CD4-positive, alpha-beta T cell treated with Interleukin-4 for 1 hour (primary cell): ENCODE measurements at regions not wholly inside any gene's neighbourhood (a gene's known extent, or its start where the extent isn't known, plus 50 kb on each side); places are given as distances from the start of the nearest gene placed in this dataset.

ENCODE experiments used
- DNase-seq, 2 donors: peaks; one replicate each; pipeline ENCODE4 v3.0.0-alpha.2; 2020 to 2022

GRCh38 chr7:41219276-41219675 lies 483.6 kb downstream of the INHBA start:
- no peak for DNase-seq

- no peak for DNase-seq
Observed at GRCh38 chr7:41217306-41217705, 485.6 kb downstream of the INHBA start.

- DNase-seq = no peak
Observed at GRCh38 chr7:41207141-41207540, 495.7 kb downstream of the INHBA start.

GRCh38 chr7:41206267-41206666 lies 496.6 kb downstream of the INHBA start:
- no peak for DNase-seq

- no peak for DNase-seq
Observed at GRCh38 chr7:41205600-41205999, 497.3 kb downstream of the INHBA start.

GRCh38 chr7:41203542-41203941 lies 499.3 kb downstream of the INHBA start:
- DNase-seq = no peak

- no peak for DNase-seq
Observed at GRCh38 chr7:41201021-41201420, 501.9 kb downstream of the INHBA start.

- no peak for DNase-seq
Observed at GRCh38 chr7:41199136-41199535, 503.8 kb downstream of the INHBA start.

- no peak for DNase-seq
Observed at GRCh38 chr7:41198502-41198901, 504.4 kb downstream of the INHBA start.

GRCh38 chr7:41197769-41198168 lies 505.1 kb downstream of the INHBA start:
- no peak for DNase-seq

GRCh38 chr7:41193738-41194282 lies 509.1 kb downstream of the INHBA start:
- no peak for DNase-seq

GRCh38 chr7:41190581-41190980 lies 512.3 kb downstream of the INHBA start:
- DNase-seq = no peak

- no peak for DNase-seq
Observed at GRCh38 chr7:41189866-41190265, 513.0 kb downstream of the INHBA start.

GRCh38 chr7:41188163-41189130 lies 514.4 kb downstream of the INHBA start:
- DNase-seq = no peak

GRCh38 chr7:41187322-41187721 lies 515.6 kb downstream of the INHBA start:
- DNase-seq = no peak

- DNase-seq = no peak
Observed at GRCh38 chr7:41185851-41186250, 517.0 kb downstream of the INHBA start.

GRCh38 chr7:41183741-41184140 lies 519.1 kb downstream of the INHBA start:
- DNase-seq = no peak

GRCh38 chr7:41182782-41183181 lies 520.1 kb downstream of the INHBA start:
- DNase-seq = no peak

- no peak for DNase-seq
Observed at GRCh38 chr7:41175435-41175834, 527.5 kb downstream of the INHBA start.

GRCh38 chr7:41174521-41174920 lies 528.4 kb downstream of the INHBA start:
- DNase-seq = no peak

- no peak for DNase-seq
Observed at GRCh38 chr7:41170466-41170865, 532.4 kb downstream of the INHBA start.

GRCh38 chr7:41169317-41169716 lies 533.6 kb downstream of the INHBA start:
- no peak for DNase-seq

- DNase-seq = no peak
Observed at GRCh38 chr7:41167836-41168235, 535.1 kb downstream of the INHBA start.

- no peak for DNase-seq
Observed at GRCh38 chr7:41164440-41164839, 538.5 kb downstream of the INHBA start.

GRCh38 chr7:41163991-41164390 lies 538.9 kb downstream of the INHBA start:
- no peak for DNase-seq
